Thyroid gland (tissue), 4 donors: ENCODE measurements at regions not wholly inside any gene's neighbourhood (a gene's known extent, or its start where the extent isn't known, plus 50 kb on each side); places are given as distances from the start of the nearest gene placed in this dataset.

ENCODE experiments used
- DNase-seq, 2 donors: peaks; one replicate each; pipeline ENCODE4 v3.0.0-alpha.2; 2019
- H3K27ac ChIP-seq, 3 donors: fragments of 200-600 bp; sonication (generic); 1 replicate in 2 of 3; 2 replicates in 1 of 3; pipeline ENCODE4 v1.5.1; 2016 to 2019; ENCODE audit warnings: mild to moderate bottlenecking in 1 of 3, moderate library complexity in 1 of 3
- H3K27me3 ChIP-seq: fragments of 200-600 bp; sonication (generic); one replicate; pipeline ENCODE4 v1.5.1; 2019
- H3K36me3 ChIP-seq, 2 donors: fragments of 200-600 bp; sonication (generic); one replicate each; pipeline ENCODE4 v1.5.1; 2016 to 2019
- H3K4me1 ChIP-seq, 2 donors: fragments of 200-600 bp; sonication (generic); one replicate each; pipeline ENCODE4 v1.5.1; 2017 to 2019
- H3K4me3 ChIP-seq, 3 donors: fragments of 200-600 bp; sonication (generic); replicated peaks in 1 of 3; 1 replicate in 2 of 3; 2 replicates in 1 of 3; pipeline ENCODE4 v1.5.1; 2016; ENCODE audit warnings: mild to moderate bottlenecking in 1 of 3
- H3K9me3 ChIP-seq: fragments of 200-600 bp; sonication (generic); one replicate; pipeline ENCODE4 v1.5.1; 2017
- POLR2A ChIP-seq, 2 donors: fragments of 450-650 bp; IDR thresholded peaks; one replicate each; pipeline ENCODE4 v1.6.1; 2017; ENCODE audit warnings: antibody characterized with exemption in 2 of 2, mild to moderate bottlenecking in 2 of 2, moderate library complexity in 1 of 2
- WGBS, 2 donors: methylation state at CpG; one replicate each; pipeline ENCODE4 v1.1.5; 2017; 5-methylcytosine and 5-hydroxymethylcytosine counted together
- intact Hi-C: fragments of 100-400 bp; cut with DNase I; formaldehyde crosslinking; loops from one replicate; pipeline ENCODE4 v1.15.1; 2023
- TF ChIP-seq, protein P1 (sequence below), 6 experiments: fragments of 200-600 bp in 3 of 6; fragments of 450-650 bp in 3 of 6; sonication (generic) in 3 of 6; IDR thresholded peaks; one replicate each; pipeline ENCODE4 v1.5.1; 2016 to 2019; ENCODE audit warnings: antibody characterized with exemption in 6 of 6, mild to moderate bottlenecking in 2 of 6, inconsistent platforms in 1 of 6, moderate library complexity in 1 of 6

DNA sequence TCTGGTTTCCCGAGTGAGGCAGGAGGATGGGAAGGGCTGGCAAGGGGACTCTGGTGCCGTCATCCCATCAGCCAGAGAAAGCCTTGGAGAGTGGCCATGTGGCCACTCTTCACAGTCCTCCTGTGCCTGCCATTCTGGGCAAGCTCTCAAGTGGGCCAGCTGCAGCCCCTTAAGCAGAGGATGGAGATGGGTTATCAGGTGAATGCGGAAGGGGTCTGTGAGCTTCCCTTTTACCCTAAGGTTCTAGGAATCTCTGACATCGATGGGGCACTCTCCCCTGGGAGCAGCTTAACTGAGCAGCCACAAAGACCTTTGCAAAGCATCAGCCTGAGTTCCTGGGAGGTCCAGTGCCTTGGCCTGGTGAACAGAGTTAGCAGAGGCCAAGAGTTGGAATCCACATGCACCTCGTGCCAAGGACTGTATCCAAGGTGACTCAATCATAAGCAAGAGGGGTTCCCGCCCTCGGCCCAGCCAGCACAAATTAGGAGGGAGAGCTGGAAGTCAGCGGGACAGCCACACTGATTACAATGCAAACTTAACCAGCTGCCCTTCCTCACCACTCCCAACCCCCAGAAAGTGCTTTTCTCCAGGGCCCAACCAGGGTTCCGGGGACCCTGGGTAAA, 193.6 kb downstream of the BUD13 start:
- TF ChIP-seq, protein P1, sequence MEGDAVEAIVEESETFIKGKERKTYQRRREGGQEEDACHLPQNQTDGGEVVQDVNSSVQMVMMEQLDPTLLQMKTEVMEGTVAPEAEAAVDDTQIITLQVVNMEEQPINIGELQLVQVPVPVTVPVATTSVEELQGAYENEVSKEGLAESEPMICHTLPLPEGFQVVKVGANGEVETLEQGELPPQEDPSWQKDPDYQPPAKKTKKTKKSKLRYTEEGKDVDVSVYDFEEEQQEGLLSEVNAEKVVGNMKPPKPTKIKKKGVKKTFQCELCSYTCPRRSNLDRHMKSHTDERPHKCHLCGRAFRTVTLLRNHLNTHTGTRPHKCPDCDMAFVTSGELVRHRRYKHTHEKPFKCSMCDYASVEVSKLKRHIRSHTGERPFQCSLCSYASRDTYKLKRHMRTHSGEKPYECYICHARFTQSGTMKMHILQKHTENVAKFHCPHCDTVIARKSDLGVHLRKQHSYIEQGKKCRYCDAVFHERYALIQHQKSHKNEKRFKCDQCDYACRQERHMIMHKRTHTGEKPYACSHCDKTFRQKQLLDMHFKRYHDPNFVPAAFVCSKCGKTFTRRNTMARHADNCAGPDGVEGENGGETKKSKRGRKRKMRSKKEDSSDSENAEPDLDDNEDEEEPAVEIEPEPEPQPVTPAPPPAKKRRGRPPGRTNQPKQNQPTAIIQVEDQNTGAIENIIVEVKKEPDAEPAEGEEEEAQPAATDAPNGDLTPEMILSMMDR (IDR thresholded peaks at IDR 0.05), result no peak
- no peak for TF ChIP-seq POLR2A (IDR thresholded peaks at IDR 0.05)
- intact Hi-C loops, result no loop called here
- Histone ChIP-seq H3K27ac (no peak overlapping the region), H3K9me3 (no peaks in the 10 kb centered on the region), H3K36me3 (no peaks in the 10 kb centered on the region), H3K27me3 (peaks cover 10% of the 10 kb centered on the region), H3K4me3 (no peak overlapping the region), H3K4me1 (no peaks in the 10 kb centered on the region)
- no peak for DNase-seq
- WGBS, 2 donors, result 6 to 9% methylated on average over 9 of the region's 9 CpGs

DNA sequence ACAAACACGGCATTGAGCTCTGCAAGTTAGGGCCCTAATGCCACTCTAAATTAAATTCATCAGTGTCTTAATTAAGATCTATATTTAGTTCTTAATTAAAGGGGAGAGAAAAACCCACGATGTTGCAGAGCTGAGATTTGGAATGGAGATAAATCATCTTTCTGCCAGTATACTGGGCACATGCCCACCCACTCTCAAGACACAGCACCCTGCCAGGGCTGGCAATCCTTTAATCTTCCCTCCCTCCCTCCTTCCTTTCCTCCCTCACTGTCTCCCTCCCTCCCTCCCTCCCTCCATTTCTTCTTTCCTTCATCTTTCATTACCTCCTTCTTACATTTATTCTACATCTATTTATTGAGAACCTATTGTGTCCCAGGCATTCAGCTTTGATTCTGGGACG, 194.8 kb downstream of the BUD13 start:
- H3K27ac ChIP-seq, result no peak overlapping the region
- H3K4me1 ChIP-seq, result no peaks in the 10 kb centered on the region
- peaks cover 10% of the 10 kb centered on the region for H3K27me3 ChIP-seq
- DNase-seq, result no peak
- TF ChIP-seq, protein P1 (IDR thresholded peaks at IDR 0.05), result no peak
- TF ChIP-seq POLR2A (IDR thresholded peaks at IDR 0.05), result no peak
- no peak overlapping the region for H3K4me3 ChIP-seq
- intact Hi-C loops, result no loop called here
- H3K9me3 ChIP-seq, result no peaks in the 10 kb centered on the region
- 85% methylated on average over 3 of the region's 3 CpGs for WGBS, 2 donors
- H3K36me3 ChIP-seq, result no peaks in the 10 kb centered on the region

DNA sequence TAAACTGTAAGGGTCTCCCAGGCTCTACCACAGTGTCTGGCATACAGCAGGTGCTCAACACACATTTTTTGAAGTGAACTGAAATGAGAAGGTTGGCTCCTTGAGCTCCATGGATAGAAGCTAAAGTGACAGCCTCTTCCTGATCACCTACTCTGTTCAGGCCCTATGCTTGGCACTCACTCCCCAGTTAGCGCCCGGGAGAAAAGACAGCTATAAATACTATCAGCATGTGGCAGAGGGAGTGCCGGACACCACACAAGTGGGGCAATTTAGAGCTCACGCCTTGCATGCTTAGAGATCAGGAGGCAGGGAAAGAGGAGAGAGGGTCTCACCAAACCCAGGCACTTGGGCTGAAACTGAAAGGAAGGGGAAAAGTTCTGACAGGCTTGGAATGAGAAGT, 195.5 kb downstream of the BUD13 start:
- no peak for DNase-seq
- TF ChIP-seq, protein P1 (IDR thresholded peaks at IDR 0.05), result no peak
- no peak for TF ChIP-seq POLR2A (IDR thresholded peaks at IDR 0.05)
- H3K36me3 ChIP-seq, result no peaks in the 10 kb centered on the region
- H3K4me3 ChIP-seq, result no peak overlapping the region
- peaks cover 10% of the 10 kb centered on the region for H3K27me3 ChIP-seq
- WGBS, 2 donors, result 70 to 87% methylated on average over 4 of the region's 4 CpGs
- no peaks in the 10 kb centered on the region for H3K9me3 ChIP-seq
- intact Hi-C loops, result no loop called here
- no peak overlapping the region for H3K27ac ChIP-seq
- no peaks in the 10 kb centered on the region for H3K4me1 ChIP-seq

DNA sequence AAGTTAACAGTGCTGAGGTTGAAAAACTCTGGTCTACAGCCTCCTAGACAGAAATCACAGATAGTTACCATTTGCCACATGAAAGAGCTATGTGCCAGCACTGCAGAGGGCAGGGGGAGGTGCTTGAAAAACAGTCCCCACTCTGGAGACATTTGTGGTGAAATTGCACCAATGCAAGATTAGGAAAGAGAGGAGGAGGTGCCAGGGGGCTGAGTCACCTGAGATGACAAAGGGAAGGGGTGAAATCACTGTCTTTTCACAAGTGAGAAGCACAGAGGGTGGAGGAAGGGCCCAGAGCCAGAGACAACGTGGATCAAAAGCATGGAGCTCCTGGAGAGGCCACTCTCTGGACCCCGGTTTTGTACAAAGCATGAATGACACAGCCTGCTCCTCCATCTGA, 196.3 kb downstream of the BUD13 start:
- WGBS, 2 donors, result 33 to 45% methylated on average over 2 of the region's 2 CpGs
- Histone ChIP-seq H3K9me3 (no peaks in the 10 kb centered on the region), H3K4me3 (no peak overlapping the region), H3K27me3 (peaks cover 10% of the 10 kb centered on the region), H3K36me3 (no peaks in the 10 kb centered on the region), H3K27ac (no peak overlapping the region), H3K4me1 (no peaks in the 10 kb centered on the region)
- TF ChIP-seq, protein P1 (IDR thresholded peaks at IDR 0.05), result no peak
- TF ChIP-seq POLR2A (IDR thresholded peaks at IDR 0.05), result no peak
- intact Hi-C loops, result no loop called here
- DNase-seq, result no peak

DNA sequence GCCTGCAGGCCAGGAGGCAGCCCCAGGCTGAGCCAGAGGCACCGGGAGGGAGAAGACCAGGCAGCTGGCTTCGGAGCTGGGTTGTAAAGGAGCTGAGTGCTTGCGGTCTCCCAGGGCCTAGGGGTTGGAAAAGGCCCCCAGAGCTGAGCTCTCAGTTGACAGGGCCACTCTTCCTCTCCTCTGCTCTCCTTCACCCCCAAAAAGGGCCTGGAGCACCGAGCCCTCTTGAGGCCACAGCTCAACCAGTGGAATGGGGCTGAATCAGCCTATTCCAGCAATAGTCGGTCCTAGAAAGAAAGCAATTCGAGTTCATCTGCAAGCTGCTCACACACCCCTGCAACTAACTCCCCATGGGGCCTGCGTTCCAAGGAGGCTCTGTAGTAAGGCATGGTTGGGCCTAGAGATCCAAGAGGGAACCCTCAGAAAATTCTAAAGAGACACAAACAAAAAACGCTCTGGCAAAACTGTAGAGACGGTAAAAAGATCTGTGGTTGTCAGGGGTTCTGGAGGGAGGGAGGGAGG, 205.0 kb downstream of the BUD13 start:
- intact Hi-C loops, result no loop called here
- TF ChIP-seq POLR2A (IDR thresholded peaks at IDR 0.05), result no peak
- TF ChIP-seq, protein P1 (IDR thresholded peaks at IDR 0.05), result no peak
- Histone ChIP-seq H3K4me1 (peaks cover 3 to 14% of the 10 kb centered on the region in 2 donors), H3K4me3 (no peak overlapping the region), H3K9me3 (no peaks in the 10 kb centered on the region), H3K27ac (no peak overlapping the region), H3K36me3 (no peaks in the 10 kb centered on the region), H3K27me3 (no peaks in the 10 kb centered on the region)
- DNase-seq, result no peak
- 83 to 84% methylated on average over 9 of the region's 9 CpGs for WGBS, 2 donors
